ENCODE measurements at regions not wholly inside any gene's neighbourhood (a gene's known extent, or its start where the extent isn't known, plus 50 kb on each side); places are given as distances from the start of the nearest gene placed in this dataset.

DNA sequence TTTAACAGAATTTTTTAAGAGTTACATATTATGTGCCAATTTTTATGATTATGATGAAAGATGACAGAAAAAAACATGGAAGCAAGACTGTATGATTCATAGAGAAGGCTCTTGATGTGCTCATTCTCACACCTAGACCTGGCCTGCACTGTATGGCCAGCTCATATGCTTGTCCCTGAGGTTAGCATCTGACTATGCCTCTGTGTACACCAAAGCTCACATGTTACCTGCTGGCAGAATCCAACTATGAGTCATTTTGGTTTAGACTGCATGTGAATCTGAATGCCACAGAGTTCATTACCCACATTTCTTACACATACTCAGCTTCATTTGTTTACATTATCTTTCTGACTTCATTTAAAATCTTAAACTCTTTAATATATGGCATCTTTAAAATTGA, 139.0 kb downstream of the DSC3 start:
- Histone ChIP-seq H3K27ac (ENCODE audit: low read depth, low read length) (no peak overlapping the region), H3K9ac (replicated peaks in 1 of 4; ENCODE audit: extremely low read depth in 1 of 4, low read depth in 3 of 4, low read length in 3 of 4) (no peak overlapping the region), H3K36me3 (ENCODE audit: control insufficient read depth in 2 of 4, insufficient read depth in 4 of 4, low read length in 3 of 4) (no peaks in the 10 kb centered on the region), H2BK120ac (replicated peaks; ENCODE audit: low read depth, low read length) (no peak overlapping the region), H4K8ac (ENCODE audit: extremely low read depth, insufficient read depth, low read length) (no peak overlapping the region), H2BK5ac (ENCODE audit: low read depth, low read length) (no peak overlapping the region), H3K9me3 (ENCODE audit: insufficient read depth in 2 of 2, low read depth in 1 of 2, low read length in 1 of 2) (no peaks in the 10 kb centered on the region), H2AK5ac (ENCODE audit: low read depth, low read length) (no peak overlapping the region), H3K23me2 (ENCODE audit: low read depth, low read length) (no peaks in the 10 kb centered on the region), H2BK15ac (ENCODE audit: low read length) (no peak overlapping the region), H3K27me3 (replicated peaks in 1 of 4; ENCODE audit: control insufficient read depth in 3 of 4, extremely low read depth in 1 of 4, insufficient read depth in 3 of 4, low read length in 3 of 4) (no peaks in the 10 kb centered on the region), H3K56ac (replicated peaks; ENCODE audit: insufficient read length, low read depth, low read length) (no peak overlapping the region), H4K20me1 (replicated peaks in 1 of 2; ENCODE audit: control insufficient read depth in 1 of 2, insufficient read depth in 2 of 2, low read length in 2 of 2) (no peaks in the 10 kb centered on the region), H3K4me1 (replicated peaks in 1 of 4; ENCODE audit: control insufficient read depth in 3 of 4, insufficient read depth in 4 of 4, low read length in 3 of 4) (peaks cover 0 to 3% (median 0%) of the 10 kb centered on the region in 4 experiments; a peak in 1 of 7 replicates), H3K79me1 (ENCODE audit: low read depth, low read length) (no peaks in the 10 kb centered on the region), H4K91ac (replicated peaks; ENCODE audit: insufficient read length, low read length) (no peak overlapping the region), H3K14ac (ENCODE audit: insufficient read length) (no peak overlapping the region), H4K5ac (ENCODE audit: insufficient read length, low read depth, low read length) (no peak overlapping the region), H3K18ac (ENCODE audit: extremely low read depth, low read length) (no peak overlapping the region), H3K4me2 (ENCODE audit: insufficient read depth in 1 of 2, low read depth in 2 of 2, low read length in 2 of 2) (no peak overlapping the region), H3K79me2 (ENCODE audit: control insufficient read depth in 1 of 2, insufficient read depth in 2 of 2, low read length in 2 of 2) (no peaks in the 10 kb centered on the region), H2AFZ (ENCODE audit: low read length) (no peak overlapping the region), H3K4me3 (ENCODE audit: extremely low read depth in 1 of 4, insufficient read depth in 2 of 4, low read depth in 3 of 4, low read length in 4 of 4) (no peak overlapping the region), H2BK20ac (ENCODE audit: low read length) (no peak overlapping the region), H3K23ac (ENCODE audit: insufficient read length) (no peak overlapping the region), H2BK12ac (ENCODE audit: low read depth, low read length) (no peak overlapping the region), H3K4ac (replicated peaks; ENCODE audit: insufficient read length, low read depth, low read length) (no peak overlapping the region)
- TF ChIP-seq MAFK (IDR thresholded peaks at IDR 0.05; ENCODE audit: low read depth, low read length) (no peak), ZNF274 (IDR thresholded peaks at IDR 0.05; ENCODE audit: borderline replicate concordance, extremely low read depth, low read length) (no peak), TBP (IDR thresholded peaks at IDR 0.05; ENCODE audit: low read depth, low read length) (no peak), GTF2F1 (IDR thresholded peaks at IDR 0.05; ENCODE audit: borderline replicate concordance, low read depth, low read length) (no peak), RAD21 (IDR thresholded peaks at IDR 0.05 in 1 of 2, conservative IDR thresholded peaks at IDR 0.05 in 1 of 2; ENCODE audit: low read depth in 2 of 2, low read length in 2 of 2) (no peak), CREB1 (IDR thresholded peaks at IDR 0.05) (no peak), JUND (IDR thresholded peaks at IDR 0.05; ENCODE audit: low read length) (no peak), TAF1 (IDR thresholded peaks at IDR 0.05; ENCODE audit: low read depth, low read length) (no peak), HDAC6 (IDR thresholded peaks at IDR 0.05; ENCODE audit: low read depth, low read length) (no peak), EZH2 (IDR thresholded peaks at IDR 0.05; ENCODE audit: low read depth, low read length, severe bottlenecking) (no peak), HDAC2 (IDR thresholded peaks at IDR 0.05; ENCODE audit: borderline replicate concordance in 1 of 2, low read depth in 2 of 2, low read length in 2 of 2) (no peak)
- TF ChIP-seq, protein P1, sequence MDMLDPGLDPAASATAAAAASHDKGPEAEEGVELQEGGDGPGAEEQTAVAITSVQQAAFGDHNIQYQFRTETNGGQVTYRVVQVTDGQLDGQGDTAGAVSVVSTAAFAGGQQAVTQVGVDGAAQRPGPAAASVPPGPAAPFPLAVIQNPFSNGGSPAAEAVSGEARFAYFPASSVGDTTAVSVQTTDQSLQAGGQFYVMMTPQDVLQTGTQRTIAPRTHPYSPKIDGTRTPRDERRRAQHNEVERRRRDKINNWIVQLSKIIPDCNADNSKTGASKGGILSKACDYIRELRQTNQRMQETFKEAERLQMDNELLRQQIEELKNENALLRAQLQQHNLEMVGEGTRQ (IDR thresholded peaks at IDR 0.05; ENCODE audit: low read length) = no peak
- DNase-seq (ENCODE audit: low read depth in 1 of 2, low spot score in 2 of 2) (no peak), FAIRE-seq (no peak)
- POLR2A ChIA-PET (ENCODE audit: partially characterized antibody) = no interaction called here
- CTCF ChIA-PET (ENCODE audit: partially characterized antibody) = interaction anchor here (1.0 kb wide), 3 partner anchors 13 to 263 kb away, joined by 3 read pairs; no protein-coding TSS in a partner anchor
